Hepatocyte (in vitro differentiated cells): ENCODE measurements at regions not wholly inside any gene's neighbourhood (a gene's known extent, or its start where the extent isn't known, plus 50 kb on each side); places are given as distances from the start of the nearest gene placed in this dataset.

Experiments used
- EZH2 ChIP-seq: fragments of 200-600 bp; sonication (generic); IDR thresholded peaks from 2 replicates; pipeline ENCODE4 v1.6.1; 2016; ENCODE audit warnings: antibody characterized with exemption, mild to moderate bottlenecking, borderline replicate concordance
- EZH2phosphoT487 ChIP-seq: fragments of 200-600 bp; sonication (generic); IDR thresholded peaks from one replicate; pipeline ENCODE4 v1.6.1; 2018; ENCODE audit warnings: antibody characterized with exemption, mild to moderate bottlenecking, low read depth, moderate library complexity; ENCODE audit not compliant: unreplicated experiment, severe bottlenecking
- TF ChIP-seq, protein P1 (sequence below): fragments of 200-600 bp; sonication (generic); IDR thresholded peaks from 2 replicates; pipeline ENCODE4 v1.5.1; 2016; ENCODE audit warnings: antibody characterized with exemption, mild to moderate bottlenecking; ENCODE audit not compliant: poor library complexity

DNA sequence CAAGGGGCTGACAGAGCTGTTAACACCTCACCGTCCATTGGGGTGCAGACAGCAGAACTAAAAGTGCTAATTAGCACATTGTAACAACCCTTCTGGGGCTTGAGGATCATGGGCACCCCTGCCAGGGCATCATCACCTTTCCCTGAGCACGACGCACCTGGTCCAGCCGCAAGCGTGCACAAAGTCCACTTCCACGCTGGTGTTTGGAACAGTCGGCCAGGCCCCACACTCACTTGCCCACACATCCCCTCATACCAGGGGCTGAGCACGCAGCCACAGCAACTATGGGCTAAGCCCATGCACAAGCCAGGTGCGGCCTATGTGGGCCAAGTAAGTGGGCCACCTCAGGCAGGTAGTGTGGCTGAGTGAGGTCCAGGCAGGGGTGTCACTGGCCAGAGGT, 148.7 kb downstream of the CCDC59 start:
- TF ChIP-seq, protein P1, sequence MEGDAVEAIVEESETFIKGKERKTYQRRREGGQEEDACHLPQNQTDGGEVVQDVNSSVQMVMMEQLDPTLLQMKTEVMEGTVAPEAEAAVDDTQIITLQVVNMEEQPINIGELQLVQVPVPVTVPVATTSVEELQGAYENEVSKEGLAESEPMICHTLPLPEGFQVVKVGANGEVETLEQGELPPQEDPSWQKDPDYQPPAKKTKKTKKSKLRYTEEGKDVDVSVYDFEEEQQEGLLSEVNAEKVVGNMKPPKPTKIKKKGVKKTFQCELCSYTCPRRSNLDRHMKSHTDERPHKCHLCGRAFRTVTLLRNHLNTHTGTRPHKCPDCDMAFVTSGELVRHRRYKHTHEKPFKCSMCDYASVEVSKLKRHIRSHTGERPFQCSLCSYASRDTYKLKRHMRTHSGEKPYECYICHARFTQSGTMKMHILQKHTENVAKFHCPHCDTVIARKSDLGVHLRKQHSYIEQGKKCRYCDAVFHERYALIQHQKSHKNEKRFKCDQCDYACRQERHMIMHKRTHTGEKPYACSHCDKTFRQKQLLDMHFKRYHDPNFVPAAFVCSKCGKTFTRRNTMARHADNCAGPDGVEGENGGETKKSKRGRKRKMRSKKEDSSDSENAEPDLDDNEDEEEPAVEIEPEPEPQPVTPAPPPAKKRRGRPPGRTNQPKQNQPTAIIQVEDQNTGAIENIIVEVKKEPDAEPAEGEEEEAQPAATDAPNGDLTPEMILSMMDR, result no peak
- TF ChIP-seq EZH2, result no peak
- no peak for TF ChIP-seq EZH2phosphoT487
